HEK293T (cell line): ENCODE measurements at regions not wholly inside any gene's neighbourhood (a gene's known extent, or its start where the extent isn't known, plus 50 kb on each side); places are given as distances from the start of the nearest gene placed in this dataset.

ENCODE experiments used
- ARNT ChIP-seq: fragments of 450-650 bp; IDR thresholded peaks from 2 replicates; pipeline ENCODE4 v1.6.1; 2017; ENCODE audit warnings: mild to moderate bottlenecking
- CTBP1 ChIP-seq: fragments of 450-650 bp; IDR thresholded peaks from 2 replicates; pipeline ENCODE4 v1.6.1; 2016; ENCODE audit warnings: borderline replicate concordance
- FOXA1 ChIP-seq: fragments of 450-650 bp; IDR thresholded peaks from 2 replicates; pipeline ENCODE4 v1.6.1; 2016; ENCODE audit warnings: mild to moderate bottlenecking
- FOXM1 ChIP-seq: fragments of 450-650 bp; IDR thresholded peaks from 2 replicates; pipeline ENCODE4 v1.6.1; 2017; ENCODE audit warnings: mild to moderate bottlenecking, borderline replicate concordance
- HDGF ChIP-seq: fragments of 450-650 bp; IDR thresholded peaks from 2 replicates; pipeline ENCODE4 v1.6.1; 2017; ENCODE audit warnings: antibody characterized with exemption, borderline replicate concordance
- LEF1 ChIP-seq: fragments of 450-650 bp; IDR thresholded peaks from 2 replicates; pipeline ENCODE4 v1.6.1; 2017; ENCODE audit warnings: mild to moderate bottlenecking, borderline replicate concordance
- NFRKB ChIP-seq: fragments of 450-650 bp; IDR thresholded peaks from 2 replicates; pipeline ENCODE4 v1.6.1; 2016; ENCODE audit warnings: mild to moderate bottlenecking, moderate library complexity
- SP1 ChIP-seq: fragments of 450-650 bp; IDR thresholded peaks from 2 replicates; pipeline ENCODE4 v1.6.1; 2017
- SUZ12 ChIP-seq: fragments of 450-650 bp; IDR thresholded peaks from 2 replicates; pipeline ENCODE4 v1.6.1; 2016; ENCODE audit warnings: mild to moderate bottlenecking
- TARDBP ChIP-seq: fragments of 450-650 bp; IDR thresholded peaks from 2 replicates; pipeline ENCODE4 v1.6.1; 2016

DNA sequence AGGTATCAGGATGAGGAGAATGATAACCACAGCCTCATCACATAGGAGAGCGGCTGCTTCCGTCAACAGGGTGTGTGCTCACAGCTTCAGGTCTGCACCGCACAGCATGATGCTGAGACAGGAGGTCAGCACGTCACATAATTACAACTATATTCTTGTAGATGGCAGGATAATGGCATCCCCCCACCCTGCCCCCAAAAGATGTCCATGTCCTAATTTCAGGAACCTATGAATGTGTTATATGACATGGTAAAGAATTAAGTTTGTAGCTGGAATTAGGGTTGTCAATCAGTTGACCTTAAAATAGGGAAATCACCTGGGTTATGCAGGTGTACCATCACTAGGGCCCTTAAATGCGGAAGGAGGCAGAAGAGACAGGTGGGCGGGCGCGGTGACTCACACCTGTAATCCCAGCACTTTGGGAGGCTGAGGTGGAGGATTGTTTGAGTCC, 73.9 kb downstream of the ARL4C start:
- TF ChIP-seq SP1: no peak
- no peak for TF ChIP-seq CTBP1
- no peak for TF ChIP-seq FOXA1
- no peak for TF ChIP-seq FOXM1
- no peak for TF ChIP-seq NFRKB
- TF ChIP-seq ARNT: no peak
- TF ChIP-seq HDGF: no peak
- no peak for TF ChIP-seq LEF1
- TF ChIP-seq SUZ12: no peak
- no peak for TF ChIP-seq TARDBP
